K562 (cell line): ENCODE measurements at regions not wholly inside any gene's neighbourhood (a gene's known extent, or its start where the extent isn't known, plus 50 kb on each side); places are given as distances from the start of the nearest gene placed in this dataset.

Experiments
- ATAC-seq: fragments of 200-7000 bp; cut with Tn5 transposase; 3 replicates; pipeline ENCODE4 v1.9.1; 2020; ENCODE audit warnings: moderate library complexity
- BruUV-seq: library from RNA; stranded (reverse); fragments of 400-500 nt; replicated peaks from 2 replicates; lab custom pipeline; 2021; lab: Mats Ljungman, UMichigan
- CTCF ChIA-PET: fragments of 300-600 bp; formaldehyde crosslinking; extraction: SDS; loops from one replicate; lab custom pipeline; 2021; ENCODE audit warnings: low intra/inter-chr PET ratio; lab: Yijun Ruan, JAX
- POLR2A ChIA-PET: fragments of 300-600, 350-650 bp; sonication (Branson Sonifier 250); formaldehyde crosslinking; extraction: SDS; loops from one replicate; lab custom pipeline; 2021; ENCODE audit warnings: antibody characterized with exemption, inconsistent platforms; lab: Yijun Ruan, JAX
- DNase-seq, 4 experiments: peaks; one replicate each; pipeline versions ENCODE4 v3.0.0 to v3.0.0-alpha.2; 2011 to 2018; ENCODE audit warnings: low spot score in 3 of 4, mixed read lengths in 3 of 4; ENCODE audit errors: extremely low read depth in 1 of 4
- FAIRE-seq: peaks from 2 replicates; lab custom pipeline; 2011; peaks lifted over from hg19 to GRCh38; lab: Jason Lieb, UNC
- H2AFZ ChIP-seq: 2 replicates; pipeline ENCODE4 v1.6.0; 2011; ENCODE audit warnings: low read depth, low read length, control low read depth, inconsistent platforms
- H3K27ac ChIP-seq: fragments of 200-600 bp; 3 replicates; pipeline ENCODE4 v1.8.0; 2011; ENCODE audit warnings: low read depth, mild to moderate bottlenecking, control low read depth, inconsistent platforms, low read length, moderate library complexity, mixed read lengths; ENCODE audit errors: extremely low read depth
- H3K27me3 ChIP-seq, 2 experiments: fragments of 300-600 bp in 1 of 2; 2 replicates in 1 of 2; 3 replicates in 1 of 2; pipeline versions ENCODE4 v1.6.0 to v1.8.0; 2011; ENCODE audit warnings: inconsistent platforms in 2 of 2, low read length in 2 of 2, mild to moderate bottlenecking in 1 of 2, mixed read lengths in 1 of 2, moderate library complexity in 1 of 2; ENCODE audit not compliant: control insufficient read depth in 2 of 2, insufficient read depth in 2 of 2
- H3K36me3 ChIP-seq: fragments of 300-600 bp; 3 replicates; pipeline ENCODE4 v1.8.0; 2011; ENCODE audit warnings: mild to moderate bottlenecking, low read length, inconsistent platforms; ENCODE audit not compliant: control insufficient read depth, insufficient read depth
- H3K4me1 ChIP-seq, 2 experiments: fragments of 200-600 bp in 1 of 2; replicated peaks in 1 of 2; 2 replicates in 1 of 2; 3 replicates in 1 of 2; pipeline versions ENCODE4 v1.5.1 to v1.8.0; 2011; ENCODE audit warnings: inconsistent platforms in 2 of 2, low read length in 2 of 2, mild to moderate bottlenecking in 1 of 2, mixed read lengths in 1 of 2, moderate library complexity in 1 of 2; ENCODE audit not compliant: control insufficient read depth in 2 of 2, insufficient read depth in 2 of 2
- H3K4me2 ChIP-seq: 2 replicates; pipeline ENCODE4 v1.6.1; 2011; ENCODE audit warnings: low read length, control low read depth, inconsistent platforms, mixed read lengths; ENCODE audit not compliant: insufficient read depth
- H3K4me3 ChIP-seq: fragments of 200-600 bp; sonication (generic), shearing (Covaris generic); 2 replicates; pipeline ENCODE4 v1.5.1; 2016; ENCODE audit warnings: control low read depth, inconsistent platforms
- H3K79me2 ChIP-seq: fragments of 200-600 bp; 3 replicates; pipeline ENCODE4 v1.8.0; 2011; ENCODE audit warnings: low read length, inconsistent platforms; ENCODE audit not compliant: control insufficient read depth, insufficient read depth
- H3K9ac ChIP-seq, 2 experiments: 2 replicates each; pipeline versions ENCODE4 v1.6.0 to v1.6.1; 2011; ENCODE audit warnings: low read depth in 2 of 2, low read length in 2 of 2, control low read depth in 1 of 2, inconsistent platforms in 1 of 2, mild to moderate bottlenecking in 1 of 2, mixed read lengths in 1 of 2; ENCODE audit not compliant: insufficient read depth in 1 of 2
- H3K9me1 ChIP-seq: one replicate; pipeline ENCODE4 v1.6.0; 2011; ENCODE audit warnings: inconsistent platforms, mild to moderate bottlenecking, low read length, moderate library complexity; ENCODE audit not compliant: control insufficient read depth, insufficient read depth
- H3K9me3 ChIP-seq: replicated peaks from 2 replicates; pipeline ENCODE4 v1.5.1; 2011; ENCODE audit warnings: low read depth, low read length, inconsistent platforms; ENCODE audit not compliant: control insufficient read depth, insufficient read depth
- H4K20me1 ChIP-seq: replicated peaks from 2 replicates; pipeline ENCODE4 v1.6.1; 2011; ENCODE audit warnings: low read length, inconsistent platforms, mixed read lengths; ENCODE audit not compliant: control insufficient read depth, insufficient read depth
- DIDO1 ChIP-seq: fragments of 450-650 bp; IDR thresholded peaks from 2 replicates; pipeline ENCODE4 v1.6.1; 2016; ENCODE audit warnings: low read depth, missing biosample characterization, missing genetic modification characterization
- EP300 ChIP-seq: IDR thresholded peaks from 2 replicates; pipeline ENCODE4 v1.6.1; 2012; ENCODE audit warnings: low read length, improper control_type of control experiment
- LCOR ChIP-seq: sonication (generic); formaldehyde crosslinking; IDR thresholded peaks from 2 replicates; pipeline ENCODE4 v1.8.0; 2022; ENCODE audit warnings: mild to moderate bottlenecking, missing genetic modification reagents
- MEF2A ChIP-seq: IDR thresholded peaks from 2 replicates; pipeline ENCODE4 v1.6.1; 2011; ENCODE audit warnings: low read depth, mild to moderate bottlenecking, low read length, moderate library complexity; ENCODE audit not compliant: control insufficient read depth
- PRMT5 ChIP-seq: sonication (generic); formaldehyde crosslinking; IDR thresholded peaks from 2 replicates; pipeline ENCODE4 v1.5.0; 2020; ENCODE audit warnings: missing genetic modification reagents
- SRSF7 ChIP-seq: fragments of 200-400 bp; formaldehyde crosslinking; optimal IDR thresholded peaks from 2 replicates; pipeline ENCODE3; 2017; ENCODE audit warnings: mild to moderate bottlenecking, low read depth, low read length
- TBL1XR1 ChIP-seq, 2 experiments: IDR thresholded peaks; 2 replicates each; pipeline ENCODE4 v1.6.1; 2012; ENCODE audit warnings: improper control_type of control experiment in 2 of 2, low read length in 2 of 2, mild to moderate bottlenecking in 1 of 2
- ZHX1 ChIP-seq: fragments of 150-350 bp; conservative IDR thresholded peaks from 2 replicates; pipeline ENCODE4 v1.6.1; 2014; ENCODE audit warnings: low read length
- ZNF408 ChIP-seq: fragments of 250-450 bp; sonication (Bioruptor Pico); IDR thresholded peaks from 2 replicates; pipeline ENCODE4 v1.4.0; 2020; ENCODE audit warnings: low read depth, mild to moderate bottlenecking, moderate library complexity
- ZNF589 ChIP-seq: fragments of 200-800 bp; sonication (Bioruptor generic); IDR thresholded peaks from 2 replicates; pipeline ENCODE4 v1.6.1; 2016; ENCODE audit warnings: low read depth, missing genetic modification characterization, missing compliant biosample characterization
- ZNF592 ChIP-seq: fragments of 450-650 bp; IDR thresholded peaks from 2 replicates; pipeline ENCODE4 v1.6.1; 2017; ENCODE audit warnings: antibody characterized with exemption, mild to moderate bottlenecking
- WGBS: fragments of 100-300 bp; shearing (Covaris generic); methylation state at CpG from one replicate; pipeline ENCODE4 v1.1.6; 2016; ENCODE audit warnings: low coverage, mixed read lengths; ENCODE audit not compliant: insufficient coverage; ENCODE audit errors: missing lambda C conversion rate; 5-methylcytosine and 5-hydroxymethylcytosine counted together
- in situ Hi-C: fragments of 300-500 bp; cut with MboI; formaldehyde crosslinking; loops from 4 replicates; pipeline ENCODE4 v1.15.0; 2018; ENCODE audit warnings: inconsistent platforms, mixed read lengths
- intact Hi-C: fragments of 100-400 bp; cut with micrococcal nuclease; formaldehyde crosslinking; loops from 2 replicates; pipeline ENCODE4 v1.14.2; 2022

GRCh38 chrX:146581981-146582712 is 227.4 kb upstream of the CXorf51B start:
- no peak for FAIRE-seq
- 0% methylated on average over 4 of the region's 5 CpGs for WGBS

More at GRCh38 chrX:146581981-146582712, 227.4 kb upstream of the CXorf51B start:
- Histone ChIP-seq H3K4me3 (no peak overlapping the region), H3K9me1 (no peaks in the 10 kb centered on the region), H3K79me2 (no peaks in the 10 kb centered on the region), H3K27me3 (no peaks in the 10 kb centered on the region), H2AFZ (no peak overlapping the region), H4K20me1 (no peaks in the 10 kb centered on the region), H3K9ac (no peak overlapping the region), H3K27ac (no peak overlapping the region), H3K36me3 (no peaks in the 10 kb centered on the region), H3K4me1 (no peaks in the 10 kb centered on the region), H3K4me2 (no peak overlapping the region), H3K9me3 (no peaks in the 10 kb centered on the region)
- BruUV-seq = no TSS peak
- intact Hi-C loops = no loop called here
- no peak for ATAC-seq
- POLR2A ChIA-PET = no interaction called here
- no peak for DNase-seq
- in situ Hi-C loops = no loop called here
- CTCF ChIA-PET = no interaction called here
- TF ChIP-seq ZNF592 (no peak), EP300 (no peak), DIDO1 (tag) (no peak), ZHX1 (no peak), ZNF408 (CRISPR knock-in tag) (no peak), SRSF7 (no peak), ZNF589 (CRISPR knock-in tag) (no peak), MEF2A (no peak), TBL1XR1 (IDR thresholded peaks at IDR 0.05; ENCODE audit: low read length in 2 of 2) (no peak), LCOR (CRISPR knock-in tag) (no peak), PRMT5 (CRISPR knock-in tag) (no peak)
- TF ChIP-seq, all 486 proteins: peak for 0
